ENCODE measurements at regions not wholly inside any gene's neighbourhood (a gene's known extent, or its start where the extent isn't known, plus 50 kb on each side); places are given as distances from the start of the nearest gene placed in this dataset.

DNA sequence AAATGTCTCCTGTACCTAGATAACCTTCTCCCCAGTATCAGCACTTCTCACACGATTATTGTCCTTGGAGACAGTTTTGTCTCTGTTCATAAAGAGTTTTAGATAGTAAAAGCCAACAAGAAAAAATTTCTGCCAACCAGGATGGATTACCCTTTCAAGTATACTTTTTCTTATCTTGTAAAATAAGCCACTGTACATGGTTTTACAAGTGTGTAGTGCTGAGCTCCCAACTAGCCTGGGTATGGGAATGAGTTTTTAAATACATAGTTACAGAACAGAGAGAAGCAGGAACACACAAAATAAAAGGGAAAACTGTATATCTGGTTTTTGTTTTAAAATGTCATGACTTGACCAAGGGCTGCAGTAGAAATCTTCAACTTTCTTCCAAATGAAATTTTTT lies 76.7 kb downstream of the C18orf54 start:
- no peak overlapping the region for H3K27ac Mint-ChIP-seq
- Histone ChIP-seq H2AFZ (ENCODE audit: insufficient read depth, low read depth, low read length, poor library complexity, severe bottlenecking) (no peak overlapping the region), H3K4me3 (ENCODE audit: control extremely low read depth in 1 of 5, extremely low read depth in 1 of 5, insufficient read depth in 1 of 5, low read depth in 2 of 5, low read length in 4 of 5) (no peak overlapping the region), H3K9ac (ENCODE audit: low read length) (no peak overlapping the region), H3K27me3 (replicated peaks in 1 of 4; ENCODE audit: control extremely low read depth in 1 of 4, control insufficient read depth in 3 of 4, insufficient read depth in 4 of 4, low read length in 3 of 4) (peaks cover 0 to 5% (median 2%) of the 10 kb centered on the region in 4 experiments), H3K36me3 (replicated peaks in 1 of 2; ENCODE audit: control extremely low read depth in 1 of 2, control insufficient read depth in 1 of 2, extremely low read depth in 1 of 2, insufficient read depth in 2 of 2, low read length in 1 of 2) (no peaks in the 10 kb centered on the region), H3K4me1 (ENCODE audit: control insufficient read depth in 2 of 2, insufficient read depth in 2 of 2, low read length in 2 of 2) (no peaks in the 10 kb centered on the region), H3K4me2 (replicated peaks; ENCODE audit: low read depth, low read length, poor library complexity, severe bottlenecking) (no peak overlapping the region), H4K20me1 (ENCODE audit: control insufficient read depth, insufficient read depth, low read length, poor library complexity, severe bottlenecking) (no peaks in the 10 kb centered on the region), H3K27ac (ENCODE audit: low read length in 2 of 2) (no peak overlapping the region), H3K9me3 (ENCODE audit: control extremely low read depth in 1 of 3, control insufficient read depth in 2 of 3, insufficient read depth in 1 of 3, low read length in 2 of 3) (no peaks in the 10 kb centered on the region), H3K79me2 (ENCODE audit: control insufficient read depth, insufficient read depth, low read length) (no peaks in the 10 kb centered on the region)
- H3K4me1 Mint-ChIP-seq: no peaks in the 10 kb centered on the region
- intact Hi-C loops (cut with micrococcal nuclease): no loop called here
- TF ChIP-seq EZH2 (IDR thresholded peaks at IDR 0.05; ENCODE audit: borderline replicate concordance, insufficient read depth, low read depth, low read length, poor library complexity, severe bottlenecking): no peak
- TF ChIP-seq CTCF (IDR thresholded peaks at IDR 0.05): no peak
- no peak for DNase-seq
- H3K9me3 Mint-ChIP-seq (ENCODE audit: insufficient read depth): no peaks in the 10 kb centered on the region
- peaks cover 28% of the 10 kb centered on the region for H3K27me3 Mint-ChIP-seq
- H3K4me3 Mint-ChIP-seq: no peak overlapping the region
- no CpG with 5 or more reads among the region's 1 CpG for WGBS (ENCODE audit: insufficient coverage)
- CTCF ChIA-PET: no interaction called here
- ATAC-seq (ENCODE audit: low read depth): no peak
- POLR2A ChIA-PET: no interaction called here

DNA sequence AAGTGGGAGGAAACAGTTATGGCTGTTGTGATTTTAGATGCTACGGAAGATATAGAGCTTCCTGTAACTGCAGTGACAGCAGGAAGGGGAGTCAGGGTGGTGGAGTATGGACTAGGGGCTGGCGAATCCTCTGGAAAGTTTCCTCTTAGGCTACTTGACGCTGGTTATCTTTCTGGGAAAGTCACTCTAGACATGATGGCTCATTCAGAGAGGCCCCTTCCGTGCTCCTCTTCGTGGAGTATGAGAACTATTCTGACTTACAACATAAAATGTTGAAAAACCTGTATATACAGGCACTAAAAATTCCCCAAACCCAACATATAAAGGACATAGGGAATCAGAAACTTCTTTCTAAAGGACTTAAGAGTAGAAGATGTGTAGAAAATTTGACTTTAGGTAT lies 78.8 kb downstream of the C18orf54 start:
- Mint-ChIP-seq H3K4me3 (no peak overlapping the region), H3K27me3 (peaks cover 39% of the 10 kb centered on the region), H3K27ac (no peak overlapping the region), H3K9me3 (ENCODE audit: insufficient read depth) (no peaks in the 10 kb centered on the region), H3K4me1 (no peaks in the 10 kb centered on the region)
- WGBS (ENCODE audit: insufficient coverage): 76% methylated on average over 3 of the region's 5 CpGs
- peaks cover 0 to 9% (median 2%) of the 10 kb centered on the region in 4 experiments for H3K27me3 ChIP-seq (replicated peaks in 1 of 4; ENCODE audit: control extremely low read depth in 1 of 4, control insufficient read depth in 3 of 4, insufficient read depth in 4 of 4, low read length in 3 of 4)
- ATAC-seq (ENCODE audit: low read depth) (no peak), DNase-seq (no peak)
- H3K9ac ChIP-seq (ENCODE audit: low read length): no peak overlapping the region
- no peak for TF ChIP-seq CTCF (IDR thresholded peaks at IDR 0.05)
- no peak for TF ChIP-seq EZH2 (IDR thresholded peaks at IDR 0.05; ENCODE audit: borderline replicate concordance, insufficient read depth, low read depth, low read length, poor library complexity, severe bottlenecking)
- H3K4me1 ChIP-seq (ENCODE audit: control insufficient read depth in 2 of 2, insufficient read depth in 2 of 2, low read length in 2 of 2): no peaks in the 10 kb centered on the region
- POLR2A ChIA-PET: no interaction called here
- H4K20me1 ChIP-seq (ENCODE audit: control insufficient read depth, insufficient read depth, low read length, poor library complexity, severe bottlenecking): no peaks in the 10 kb centered on the region
- intact Hi-C loops (cut with micrococcal nuclease): no loop called here
- no peaks in the 10 kb centered on the region for H3K9me3 ChIP-seq (ENCODE audit: control extremely low read depth in 1 of 3, control insufficient read depth in 2 of 3, insufficient read depth in 1 of 3, low read length in 2 of 3)
- H3K27ac ChIP-seq (ENCODE audit: low read length in 2 of 2): no peak overlapping the region
- H3K4me2 ChIP-seq (replicated peaks; ENCODE audit: low read depth, low read length, poor library complexity, severe bottlenecking): no peak overlapping the region
- no peaks in the 10 kb centered on the region for H3K36me3 ChIP-seq (replicated peaks in 1 of 2; ENCODE audit: control extremely low read depth in 1 of 2, control insufficient read depth in 1 of 2, extremely low read depth in 1 of 2, insufficient read depth in 2 of 2, low read length in 1 of 2)
- CTCF ChIA-PET: no interaction called here
- no peak overlapping the region for H2AFZ ChIP-seq (ENCODE audit: insufficient read depth, low read depth, low read length, poor library complexity, severe bottlenecking)
- no peak overlapping the region for H3K4me3 ChIP-seq (ENCODE audit: control extremely low read depth in 1 of 5, extremely low read depth in 1 of 5, insufficient read depth in 1 of 5, low read depth in 2 of 5, low read length in 4 of 5)
- H3K79me2 ChIP-seq (ENCODE audit: control insufficient read depth, insufficient read depth, low read length): no peaks in the 10 kb centered on the region

All from B cell (primary cell).